ENCODE measurements at regions not wholly inside any gene's neighbourhood (a gene's known extent, or its start where the extent isn't known, plus 50 kb on each side); places are given as distances from the start of the nearest gene placed in this dataset.

- FAIRE-seq: no peak
Observed at GRCh38 chr5:2906302-2907090, 155.0 kb upstream of the IRX2 start.

GRCh38 chr5:2905741-2906140 is 154.3 kb upstream of the IRX2 start:
- no peak for FAIRE-seq

- no peak for FAIRE-seq
Observed at GRCh38 chr5:2904956-2905355, 153.5 kb upstream of the IRX2 start.

GRCh38 chr5:2904399-2904798 is 152.9 kb upstream of the IRX2 start:
- FAIRE-seq: no peak

- no peak for FAIRE-seq
Observed at GRCh38 chr5:2903451-2904395, 152.2 kb upstream of the IRX2 start.

- FAIRE-seq: no peak
Observed at GRCh38 chr5:2902742-2903297, 151.3 kb upstream of the IRX2 start.

GRCh38 chr5:2902186-2902585 is 150.7 kb upstream of the IRX2 start:
- no peak for FAIRE-seq

GRCh38 chr5:2901511-2901910 is 150.0 kb upstream of the IRX2 start:
- no peak for FAIRE-seq

- FAIRE-seq: no peak
Observed at GRCh38 chr5:2901096-2901495, 149.6 kb upstream of the IRX2 start.

GRCh38 chr5:2900360-2900759 is 148.9 kb upstream of the IRX2 start:
- no peak for FAIRE-seq

GRCh38 chr5:2899311-2899710 is 147.8 kb upstream of the IRX2 start:
- FAIRE-seq: no peak

- FAIRE-seq: no peak
Observed at GRCh38 chr5:2898661-2899060, 147.2 kb upstream of the IRX2 start.

GRCh38 chr5:2897276-2897961 is 145.9 kb upstream of the IRX2 start:
- FAIRE-seq: no peak

- no peak for FAIRE-seq
Observed at GRCh38 chr5:2896371-2897275, 145.1 kb upstream of the IRX2 start.

GRCh38 chr5:2895876-2896275 is 144.4 kb upstream of the IRX2 start:
- FAIRE-seq: no peak

- no peak for FAIRE-seq
Observed at GRCh38 chr5:2895196-2895595, 143.7 kb upstream of the IRX2 start.

- FAIRE-seq: no peak
Observed at GRCh38 chr5:2894736-2895135, 143.3 kb upstream of the IRX2 start.

- FAIRE-seq: no peak
Observed at GRCh38 chr5:2894316-2894715, 142.8 kb upstream of the IRX2 start.

GRCh38 chr5:2892466-2893000 is 141.1 kb upstream of the IRX2 start:
- no peak for FAIRE-seq

- no peak for FAIRE-seq
Observed at GRCh38 chr5:2891781-2892180, 140.3 kb upstream of the IRX2 start.

GRCh38 chr5:2890011-2890410 is 138.5 kb upstream of the IRX2 start:
- no peak for FAIRE-seq

Measured in endometrium (tissue), 2 donors.